ENCODE measurements at regions not wholly inside any gene's neighbourhood (a gene's known extent, or its start where the extent isn't known, plus 50 kb on each side); places are given as distances from the start of the nearest gene placed in this dataset.

- H3K4me1 ChIP-seq (ENCODE audit: control insufficient read depth, insufficient read depth, low read length), result no peaks in the 10 kb centered on the region
- H3K4me3 ChIP-seq (ENCODE audit: low read depth, low read length), result no peak overlapping the region
- H3K27ac ChIP-seq (ENCODE audit: extremely low read depth, low read depth, low read length), result no peak overlapping the region
- CTCF ChIA-PET, result interaction anchor here (0.6 kb wide), 1 partner anchor 351 kb away, joined by 3 read pairs; no protein-coding TSS in a partner anchor
- H3K36me3 ChIP-seq (ENCODE audit: control insufficient read depth in 2 of 2, insufficient read depth in 1 of 2, low read length in 2 of 2), result no peaks in the 10 kb centered on the region
- POLR2A ChIA-PET, result no interaction called here
- TF ChIP-seq ZNF518A (tag by site-specific recombination; conservative IDR thresholded peaks at IDR 0.05; ENCODE audit: low read depth) (no peak), ZNF510 (tag by site-specific recombination; IDR thresholded peaks at IDR 0.05; ENCODE audit: insufficient replicate concordance) (no peak), ZNF211 (tag by site-specific recombination; IDR thresholded peaks at IDR 0.05; ENCODE audit: low read depth) (no peak), ZNF324 (tag by site-specific recombination; IDR thresholded peaks at IDR 0.05) (no peak), ZNF426 (tag by site-specific recombination; IDR thresholded peaks at IDR 0.05) (no peak), HIC1 (tag by site-specific recombination; IDR thresholded peaks at IDR 0.05) (no peak)
- no peaks in the 10 kb centered on the region for H3K9me3 ChIP-seq (ENCODE audit: control insufficient read depth, insufficient read depth, low read depth, low read length)
Measured at GRCh38 chr18:10319914-10320600, 134.4 kb upstream of the APCDD1 start.

- POLR2A ChIA-PET, result no interaction called here
- Histone ChIP-seq H3K9me3 (ENCODE audit: control insufficient read depth, insufficient read depth, low read depth, low read length) (no peaks in the 10 kb centered on the region), H3K36me3 (ENCODE audit: control insufficient read depth in 2 of 2, insufficient read depth in 1 of 2, low read length in 2 of 2) (no peaks in the 10 kb centered on the region), H3K4me3 (ENCODE audit: low read depth, low read length) (no peak overlapping the region), H3K27ac (ENCODE audit: extremely low read depth, low read depth, low read length) (no peak overlapping the region), H3K4me1 (ENCODE audit: control insufficient read depth, insufficient read depth, low read length) (no peaks in the 10 kb centered on the region)
- CTCF ChIA-PET, result interaction anchor here (0.6 kb wide), 1 partner anchor 159 kb away, joined by 4 read pairs; no protein-coding TSS in a partner anchor
- TF ChIP-seq ZNF704 (tag by site-specific recombination; IDR thresholded peaks at IDR 0.05), result no peak
- TF ChIP-seq INSM2 (tag by site-specific recombination; IDR thresholded peaks at IDR 0.05), result no peak
- TF ChIP-seq ZBTB7A (tag by site-specific recombination; IDR thresholded peaks at IDR 0.05; ENCODE audit: low read depth), result no peak
- no peak for TF ChIP-seq ZNF16 (tag by site-specific recombination; IDR thresholded peaks at IDR 0.05; ENCODE audit: low read depth)
Measured at GRCh38 chr18:10320791-10321190, 133.6 kb upstream of the APCDD1 start.
